HG03103 (cell line): ENCODE measurements at regions not wholly inside any gene's neighbourhood (a gene's known extent, or its start where the extent isn't known, plus 50 kb on each side); places are given as distances from the start of the nearest gene placed in this dataset.
A peak's percentile ranks its signal among the peaks of the same experiment; 100 is the strongest.
"Not testable (repeated sequence)": the region's sequence is repeated elsewhere in the genome, so short reads cannot be mapped to it uniquely, and the experiment has no call there.

Experiments used
- ATAC-seq: cut with Tn5 transposase; IDR thresholded peaks from one replicate; pipeline ENCODE4 v1.9.1; 2021; ENCODE audit warnings: low read depth; ENCODE audit not compliant: unreplicated experiment

DNA sequence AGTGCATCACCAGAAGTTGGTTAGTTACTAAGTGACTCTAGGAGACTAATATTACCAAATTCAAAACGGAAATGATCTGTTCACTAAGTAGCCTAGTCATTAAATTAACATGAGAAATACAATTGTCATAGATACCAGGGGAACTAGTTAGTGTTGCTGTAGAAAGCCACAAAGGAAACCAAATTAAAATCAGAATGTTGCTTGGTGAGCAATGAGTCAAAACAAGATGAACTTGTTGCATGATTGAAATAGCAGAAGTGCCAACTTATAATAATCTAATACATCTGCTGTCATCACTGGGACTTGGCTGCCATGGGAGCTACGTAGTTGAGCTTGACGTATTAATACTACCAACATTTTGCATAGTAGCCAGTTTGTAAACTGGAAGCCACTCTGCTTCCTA lies 458.1 kb downstream of the DIPK2A start:
- ATAC-seq, result peak; percentile 61

DNA sequence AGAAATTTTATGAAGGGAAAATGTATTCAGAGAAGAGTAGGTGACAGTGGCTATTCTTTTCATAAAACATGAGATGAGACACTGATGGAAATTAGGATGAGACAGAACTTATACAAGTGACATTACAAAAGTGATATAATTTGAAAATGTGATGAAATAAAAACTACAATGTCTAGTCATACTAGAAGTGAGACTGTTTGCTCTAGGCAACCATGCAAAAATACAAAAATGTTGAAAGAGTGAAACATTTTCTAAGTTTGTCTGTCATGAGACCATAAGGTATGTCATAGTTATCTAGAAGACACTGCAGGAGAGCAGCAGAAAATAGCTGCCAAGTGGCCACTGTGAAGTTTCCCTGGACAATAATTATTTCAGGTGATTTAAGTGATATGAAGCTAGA lies 459.5 kb downstream of the DIPK2A start:
- no peak for ATAC-seq

DNA sequence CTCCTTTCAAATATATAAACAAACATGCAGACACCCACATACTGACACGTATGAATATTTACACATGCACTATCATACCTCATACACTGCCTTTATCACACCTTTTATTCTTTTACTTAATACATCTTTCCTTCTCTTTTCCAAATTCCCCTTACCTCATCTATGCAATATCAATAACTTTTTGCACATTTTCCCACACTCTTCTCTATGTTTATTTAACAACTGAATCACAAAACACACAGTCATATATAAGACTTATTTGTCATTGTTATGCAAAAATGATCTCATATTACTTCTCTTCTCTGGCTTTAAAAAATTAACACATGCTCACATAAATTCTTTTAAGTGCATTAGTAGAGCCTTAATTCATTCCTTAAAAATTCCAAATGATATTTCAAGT lies 461.4 kb downstream of the DIPK2A start:
- ATAC-seq, result no peak

DNA sequence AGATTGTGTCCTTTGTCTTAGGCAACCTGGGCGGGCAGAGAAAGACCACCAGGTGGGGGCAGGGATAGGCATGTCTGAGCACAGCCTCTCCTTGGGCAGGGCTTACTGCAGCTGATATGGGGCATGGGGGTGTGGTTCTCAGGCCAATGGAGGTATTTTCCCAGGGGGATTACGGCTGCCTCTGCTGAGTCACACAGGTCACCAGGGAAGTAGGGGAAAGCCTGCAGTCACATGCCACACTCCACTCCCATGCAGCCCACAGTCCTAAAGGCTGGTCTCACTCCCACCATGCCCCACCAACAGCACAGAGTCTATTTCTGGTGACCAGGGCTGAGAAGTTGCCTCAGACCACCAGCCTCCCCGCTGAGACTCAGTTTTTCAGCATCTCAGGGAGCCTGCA lies 466.4 kb downstream of the DIPK2A start:
- ATAC-seq, result no peak

DNA sequence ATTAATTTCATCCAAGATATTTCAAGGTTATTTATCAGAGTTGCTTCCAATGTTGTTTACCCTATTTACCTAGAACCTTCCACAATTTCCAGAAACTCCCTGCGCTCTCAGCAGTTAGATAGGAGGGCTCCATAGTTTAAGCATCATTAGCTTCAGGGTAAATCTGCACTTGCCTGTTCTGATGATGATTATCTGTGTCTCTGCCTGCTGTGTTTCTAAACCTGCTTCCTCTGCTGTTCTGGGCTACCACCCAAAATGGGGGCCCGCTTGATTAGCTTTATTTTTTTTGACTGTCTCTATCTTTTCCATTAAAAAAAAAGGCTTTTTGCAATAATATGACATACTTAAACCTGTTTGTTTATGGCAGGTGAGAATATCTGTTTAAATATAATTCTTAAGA lies 472.4 kb downstream of the DIPK2A start:
- no peak for ATAC-seq

DNA sequence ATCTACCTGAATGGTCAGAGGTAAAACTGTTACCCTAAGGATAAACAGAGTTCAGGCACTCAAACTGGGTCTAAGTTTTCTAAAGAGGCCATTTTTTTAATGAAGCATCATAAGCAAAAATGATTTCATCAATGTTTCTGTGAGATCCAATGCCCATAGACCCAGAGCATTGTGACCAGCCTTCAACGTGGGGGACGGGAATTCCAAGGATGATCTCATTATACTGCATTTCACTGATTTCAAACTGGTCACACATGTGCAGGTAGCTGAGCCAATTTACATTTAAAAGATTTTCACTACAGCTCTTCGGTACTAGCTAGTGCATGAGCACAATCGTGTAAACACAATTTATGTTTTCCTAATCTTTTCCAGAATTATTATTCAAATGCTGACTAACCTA lies 472.9 kb downstream of the DIPK2A start:
- no peak for ATAC-seq

DNA sequence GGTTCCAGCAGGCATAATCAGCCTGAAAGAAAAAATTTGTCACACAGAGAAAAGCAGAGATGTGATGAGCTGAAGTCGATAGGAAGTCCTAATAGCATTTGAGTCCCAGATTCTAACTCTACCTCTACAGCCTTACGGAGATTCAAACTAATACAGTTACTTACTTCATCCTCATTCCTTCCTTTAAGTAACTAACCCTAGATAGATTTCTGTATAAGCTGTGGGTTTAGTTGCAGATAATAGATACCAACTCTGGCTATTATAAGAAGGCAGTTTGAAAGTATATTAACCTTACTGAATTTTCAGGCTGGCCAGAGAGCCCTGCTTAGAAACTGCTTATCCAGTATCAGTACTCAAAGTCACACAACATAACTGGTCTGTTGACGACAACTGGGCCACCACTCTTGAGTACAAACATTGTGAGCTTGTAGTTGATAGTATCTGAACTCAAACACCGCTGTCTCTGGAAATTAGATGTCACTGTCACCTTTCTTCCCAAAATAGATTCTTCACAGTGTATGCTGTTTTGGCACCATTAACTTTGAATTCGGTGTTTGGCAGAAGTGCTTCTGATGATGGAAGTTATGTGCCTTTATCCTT lies 484.3 kb downstream of the DIPK2A start:
- no peak for ATAC-seq

DNA sequence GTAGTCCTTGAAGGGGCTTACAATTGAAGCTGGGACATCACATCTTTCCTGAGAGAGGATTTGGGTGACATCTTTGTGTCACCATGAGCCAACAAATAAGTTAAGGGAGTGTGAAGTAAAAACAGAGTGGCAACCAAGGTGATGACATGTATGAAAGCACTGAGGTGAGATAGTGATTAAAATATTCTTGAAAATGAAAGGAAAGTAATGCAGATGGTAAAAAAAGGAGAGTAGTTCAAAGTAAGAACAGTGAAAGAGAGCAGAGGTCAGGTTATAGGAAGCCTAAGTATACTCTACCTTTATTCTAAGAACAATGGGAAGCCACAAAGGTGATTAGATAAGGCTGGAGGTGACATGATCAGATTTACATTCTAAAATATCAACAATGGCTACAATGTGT lies 486.1 kb downstream of the DIPK2A start:
- no peak for ATAC-seq

DNA sequence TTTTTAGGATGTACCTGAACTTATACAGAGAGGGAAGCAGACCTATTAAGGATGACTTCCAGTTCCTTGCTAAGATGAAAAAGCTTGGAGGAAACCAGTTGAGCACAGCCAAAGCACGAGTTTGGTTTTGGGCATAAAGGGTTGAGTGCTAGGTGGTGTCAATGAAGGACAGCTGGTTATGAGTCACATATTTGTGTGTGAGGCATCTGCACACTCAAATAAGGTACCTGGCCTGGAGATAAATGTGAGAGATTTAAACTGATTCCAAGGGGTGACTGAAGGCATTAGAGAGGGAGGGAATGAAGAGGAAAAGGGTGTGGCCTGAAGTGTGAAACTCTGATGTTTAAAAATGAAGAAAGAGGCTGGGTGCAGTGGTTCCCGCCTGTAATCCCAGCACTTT lies 486.7 kb downstream of the DIPK2A start:
- ATAC-seq, result no peak

DNA sequence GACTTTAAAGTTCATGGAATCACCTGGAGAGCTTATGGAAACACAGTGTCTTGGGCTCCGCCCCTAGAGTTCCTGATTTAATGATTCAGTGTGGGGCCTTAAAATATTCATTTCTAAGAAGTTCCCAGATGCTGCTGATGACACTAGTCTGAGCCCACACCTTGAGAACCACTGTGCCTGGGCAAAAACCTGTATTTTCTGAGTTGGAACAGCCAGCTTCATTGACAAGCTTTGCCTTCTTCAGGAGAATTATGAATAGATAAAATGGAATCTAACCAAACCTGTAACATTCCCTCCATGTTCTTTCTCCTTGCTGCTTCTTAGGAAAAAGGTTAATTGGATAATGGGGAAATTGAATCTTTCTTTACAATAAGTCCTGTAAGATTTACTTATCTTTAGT lies 490.7 kb downstream of the DIPK2A start:
- ATAC-seq, result no peak

DNA sequence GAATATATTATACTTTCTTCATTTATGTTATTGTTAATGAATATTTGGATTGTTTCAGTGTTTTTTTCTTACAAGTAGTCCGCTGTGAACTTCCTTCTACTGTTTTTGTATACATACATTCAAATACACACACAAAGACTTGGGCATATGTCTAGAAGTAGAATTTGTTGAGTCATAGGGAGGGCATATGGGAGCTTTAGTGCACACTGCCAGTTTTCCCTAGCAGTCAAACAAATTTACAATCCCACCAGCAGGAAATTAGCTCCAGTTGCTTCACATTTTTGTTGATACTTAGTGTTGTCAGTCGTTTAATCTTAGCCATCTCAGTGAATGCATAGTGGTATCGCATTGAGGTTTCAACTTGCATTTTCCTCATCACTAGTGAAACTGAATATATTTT lies 492.3 kb downstream of the DIPK2A start:
- no peak for ATAC-seq

DNA sequence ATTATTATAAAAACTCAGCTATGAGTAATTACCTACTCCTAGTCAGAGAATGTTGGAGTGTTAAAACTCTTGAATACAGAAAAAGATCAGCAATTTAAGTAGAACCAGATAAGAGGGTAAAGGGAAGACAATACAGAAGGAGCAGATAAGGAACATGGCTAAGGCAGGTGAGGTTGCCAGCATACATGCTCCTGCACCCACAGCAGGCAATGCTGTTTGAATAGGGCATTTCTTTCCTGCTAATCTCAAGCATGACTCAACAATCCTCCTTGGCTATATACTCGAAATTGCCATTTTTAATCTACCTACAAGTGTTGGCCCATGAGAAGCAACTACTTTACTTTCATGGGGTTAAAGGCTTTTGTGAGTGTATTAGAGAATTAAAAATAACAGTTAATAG lies 494.5 kb downstream of the DIPK2A start:
- no peak for ATAC-seq

DNA sequence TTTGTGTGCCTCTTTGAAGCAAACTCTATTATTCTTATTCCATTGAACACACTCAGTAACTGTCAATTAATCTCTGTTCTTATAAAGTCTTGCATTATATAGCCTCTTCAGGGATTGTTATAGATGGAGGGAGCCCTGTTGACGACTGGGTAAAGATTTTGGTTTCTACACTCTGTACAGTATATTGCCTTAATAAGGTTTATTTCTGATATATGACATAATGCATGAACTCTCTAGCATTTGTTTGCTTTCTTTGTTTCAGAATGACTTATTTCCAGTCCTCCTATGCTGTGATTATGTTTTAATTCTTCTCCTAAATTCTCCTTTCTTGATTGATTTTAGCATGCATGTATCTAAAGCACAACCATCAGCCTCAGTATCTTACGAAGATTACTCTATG lies 494.9 kb downstream of the DIPK2A start:
- no peak for ATAC-seq

DNA sequence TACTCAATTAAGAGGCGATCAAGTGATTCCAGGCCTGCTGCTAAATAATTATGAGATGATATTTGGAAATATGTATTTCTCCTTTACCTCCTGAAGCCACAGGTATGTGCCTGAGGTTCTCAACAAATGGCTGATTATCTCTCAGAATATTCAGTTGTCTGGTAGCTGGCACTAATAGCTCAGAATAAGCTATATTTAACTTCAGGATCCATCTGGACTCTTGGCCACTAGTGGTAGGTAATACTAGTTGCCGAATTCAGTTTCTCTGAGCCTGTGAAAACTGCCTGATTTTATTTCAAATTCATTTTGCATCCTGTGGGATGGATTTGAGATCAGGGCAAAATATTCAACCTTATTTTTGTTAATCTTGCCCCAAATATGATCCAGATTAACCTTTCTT lies 499.0 kb downstream of the DIPK2A start:
- no peak for ATAC-seq

DNA sequence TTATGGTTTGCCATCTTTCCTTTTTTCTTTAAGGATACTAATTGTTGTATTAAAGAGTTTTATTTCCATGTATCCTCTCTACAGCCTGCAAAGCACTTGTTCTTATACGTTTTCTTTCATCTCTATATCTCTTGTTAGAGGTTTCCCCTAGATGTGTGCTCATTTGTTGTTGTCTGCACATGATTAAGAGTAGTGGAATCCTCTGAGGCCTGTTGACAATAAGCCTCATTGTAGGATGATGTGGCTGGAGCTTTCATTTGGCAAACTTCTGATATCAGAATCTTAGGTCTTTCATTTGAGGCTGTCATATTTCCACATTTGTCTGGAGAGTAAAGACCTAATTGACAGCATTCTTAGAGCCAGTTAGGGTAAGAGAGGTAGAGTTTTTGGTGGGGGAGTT lies 506.0 kb downstream of the DIPK2A start:
- ATAC-seq, result no peak

DNA sequence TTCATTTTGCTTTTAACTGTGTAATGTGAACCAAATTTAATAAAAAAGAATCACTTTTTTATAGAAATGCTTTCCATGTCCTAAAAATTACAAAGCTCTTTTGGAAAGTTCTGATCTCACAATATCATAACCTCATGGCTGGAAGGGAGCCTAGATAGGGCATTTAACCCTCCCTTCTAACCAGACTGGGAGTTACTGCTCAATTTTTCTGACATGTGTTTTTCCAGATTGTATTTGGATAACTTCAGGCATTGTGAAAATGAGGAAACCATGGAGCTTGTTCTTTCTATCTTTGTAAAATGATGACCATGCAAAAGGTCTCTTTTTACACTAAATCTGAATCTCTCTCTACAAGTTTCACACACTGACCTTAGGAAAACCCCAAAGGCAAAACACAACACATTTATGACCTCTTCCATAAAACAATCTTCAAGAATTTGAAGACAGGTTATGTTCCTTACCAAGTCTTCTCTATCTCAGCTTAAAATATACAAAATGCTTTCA lies 508.8 kb downstream of the DIPK2A start:
- no peak for ATAC-seq

DNA sequence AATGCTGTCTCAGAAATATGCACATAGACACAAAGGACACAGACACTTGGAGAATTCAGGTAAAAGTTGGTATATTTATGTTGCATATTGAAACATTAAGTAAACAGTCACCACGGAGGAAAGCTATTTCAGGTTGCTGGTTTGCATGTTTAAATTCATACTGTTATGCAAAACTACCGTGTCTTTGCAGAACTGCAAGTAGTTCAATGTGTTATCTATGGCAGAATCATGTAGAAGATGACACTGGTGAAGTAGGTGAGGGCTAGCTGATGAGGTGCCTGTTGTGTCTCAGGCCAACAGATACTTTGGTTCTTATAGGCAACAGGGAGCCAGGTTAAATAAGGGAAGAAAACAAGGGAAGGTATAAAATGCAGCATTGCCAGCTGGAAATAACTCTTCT lies 511.3 kb downstream of the DIPK2A start:
- ATAC-seq, result no peak

DNA sequence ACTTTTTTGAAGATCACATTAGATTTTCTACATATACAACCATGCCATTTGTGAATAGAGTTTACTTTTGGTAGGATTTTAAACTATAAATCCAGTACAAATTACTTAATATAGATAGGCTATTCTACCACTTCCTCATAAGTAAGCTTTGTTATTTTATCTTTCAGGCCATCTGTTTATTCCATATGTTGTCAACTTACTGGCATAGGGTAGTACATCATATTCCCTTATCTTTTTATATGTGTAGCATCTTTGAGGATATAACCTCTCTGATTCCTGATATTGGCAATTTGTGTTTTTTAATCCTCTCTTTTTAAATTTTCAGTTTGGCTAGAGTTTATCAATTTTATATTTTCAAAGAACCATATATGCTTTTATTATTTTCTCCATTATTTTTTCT lies 515.4 kb downstream of the DIPK2A start:
- ATAC-seq, result no peak

DNA sequence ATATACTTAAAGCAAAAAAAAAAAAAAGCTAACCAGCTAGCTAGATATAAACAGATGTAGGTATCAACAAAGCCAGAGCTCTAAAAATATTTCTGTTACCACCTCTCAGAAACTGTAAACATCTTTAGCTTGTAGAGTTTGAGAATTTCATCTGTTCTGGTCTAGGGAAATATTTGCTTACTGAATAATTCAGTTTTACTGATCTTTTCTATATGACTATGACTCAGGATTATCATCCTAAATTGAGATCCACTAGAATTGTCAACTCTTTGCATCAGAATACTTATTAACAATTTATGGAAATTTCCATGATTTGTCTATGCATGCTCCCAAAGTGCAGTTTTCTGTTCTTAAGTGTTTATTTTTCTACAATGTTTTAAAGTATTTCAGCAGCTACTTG lies 517.3 kb downstream of the DIPK2A start:
- ATAC-seq, result no peak

DNA sequence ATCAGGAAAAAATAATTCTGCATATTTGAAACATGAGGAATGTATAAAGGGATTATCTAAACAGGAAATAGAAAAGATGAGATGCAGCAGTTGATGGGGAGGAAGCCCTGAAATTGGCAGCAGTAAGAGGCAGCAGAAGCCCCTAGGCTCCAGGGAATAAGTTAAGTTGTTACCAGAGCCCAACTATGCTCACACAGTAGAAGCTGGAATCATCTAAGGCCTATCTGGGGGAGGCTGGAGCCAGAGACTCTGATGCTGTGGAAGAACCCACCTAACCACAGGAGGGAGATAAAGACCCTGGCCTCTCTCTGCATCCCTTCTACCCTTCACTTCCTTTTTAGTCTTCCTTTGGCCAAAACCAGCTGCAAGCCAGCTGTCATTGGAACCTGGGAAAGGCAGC lies 519.7 kb downstream of the DIPK2A start:
- ATAC-seq, result no peak

DNA sequence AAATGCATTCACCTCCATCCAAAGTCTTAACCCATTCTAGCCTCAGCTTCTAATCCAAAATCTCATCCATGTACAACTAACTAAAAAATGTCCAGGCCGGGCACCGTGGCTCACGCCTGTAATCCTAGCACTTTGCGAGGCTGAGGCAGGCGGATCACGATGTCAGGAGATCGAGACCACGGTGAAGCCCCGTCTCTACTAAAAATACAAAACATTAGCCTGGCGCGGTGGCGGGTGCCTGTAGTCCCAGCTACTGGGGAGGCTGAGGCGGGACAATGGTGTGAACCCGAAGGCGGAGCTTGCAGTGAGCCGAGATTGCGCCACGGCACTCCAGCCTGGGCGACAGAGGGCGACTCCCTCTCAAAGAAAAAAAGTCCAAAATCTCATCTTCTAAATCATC lies 523.0 kb downstream of the DIPK2A start:
- ATAC-seq, result not testable (repeated sequence)

DNA sequence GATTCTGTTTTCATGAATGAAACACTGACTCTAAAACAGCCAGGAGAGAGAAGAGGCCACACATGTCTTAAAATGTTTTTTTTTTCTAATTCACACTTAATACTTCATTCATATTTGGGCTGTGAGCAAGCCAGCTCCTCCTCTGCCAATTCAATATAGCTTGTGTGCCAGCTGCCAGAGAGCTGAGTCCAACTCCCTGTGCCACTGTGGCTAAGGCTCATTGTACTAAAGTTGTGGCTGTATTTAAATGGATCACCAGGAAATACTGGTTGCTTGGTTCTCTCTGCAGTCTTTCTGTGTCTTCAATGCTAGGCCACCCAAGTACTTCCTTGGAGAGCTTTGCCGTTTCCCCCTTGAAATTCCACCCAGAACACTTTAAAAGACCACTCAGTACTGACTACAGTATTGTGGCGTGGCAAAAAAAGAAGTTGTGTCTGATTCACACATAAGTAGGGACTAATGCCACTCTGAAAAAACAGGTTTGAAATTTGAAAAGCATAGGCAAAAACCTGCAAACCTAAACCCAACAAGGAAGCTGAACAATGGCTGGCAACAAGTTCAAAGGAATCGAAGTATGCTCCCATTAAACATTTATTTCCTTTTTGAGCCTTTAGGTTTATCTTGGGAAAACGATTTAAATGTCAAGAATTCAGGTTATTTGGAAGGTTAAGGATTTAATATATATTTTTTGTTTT lies 524.7 kb downstream of the DIPK2A start:
- ATAC-seq, result no peak

DNA sequence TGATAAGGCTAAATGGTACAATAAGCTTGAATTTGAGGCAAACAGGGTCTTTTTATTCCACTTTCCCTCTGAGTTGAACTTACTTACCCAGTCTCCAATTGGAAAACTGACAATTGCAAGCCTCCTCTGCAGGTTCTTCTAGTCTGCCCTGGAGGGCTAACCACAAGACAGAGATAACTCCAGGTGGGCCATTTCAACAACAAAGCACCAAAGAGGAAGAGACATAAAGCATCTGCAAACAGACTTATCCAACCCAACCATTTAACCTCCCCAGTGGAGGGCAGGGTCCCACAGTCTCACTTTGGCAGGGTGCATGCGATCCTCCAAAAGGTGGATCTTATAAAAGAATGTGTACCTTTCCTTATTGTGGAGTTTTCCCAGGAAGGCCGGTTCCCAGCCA lies 525.8 kb downstream of the DIPK2A start:
- ATAC-seq, result no peak
